ENCODE measurements at regions not wholly inside any gene's neighbourhood (a gene's known extent, or its start where the extent isn't known, plus 50 kb on each side); places are given as distances from the start of the nearest gene placed in this dataset.
"Not testable (repeated sequence)": the region's sequence is repeated elsewhere in the genome, so short reads cannot be mapped to it uniquely, and the experiment has no call there.

DNA sequence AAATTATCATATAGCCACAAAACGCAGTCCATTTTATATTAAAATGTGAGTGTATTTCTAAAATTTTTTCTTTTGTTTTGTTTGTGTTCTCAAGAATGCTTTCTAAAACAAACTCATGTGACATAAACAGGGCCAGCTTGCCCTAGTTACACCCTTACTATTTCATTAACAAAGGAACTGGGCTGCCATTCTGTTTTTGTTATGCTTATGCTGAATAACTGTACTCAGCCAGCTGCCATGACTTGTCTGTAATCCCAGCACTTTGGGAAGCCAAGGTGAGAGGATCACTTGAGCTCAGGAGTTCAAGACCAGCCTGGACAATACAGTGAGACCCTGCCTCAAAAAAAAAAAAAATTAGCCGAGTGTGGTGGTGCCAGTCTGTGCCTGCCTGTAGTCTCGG lies 66.0 kb upstream of the TMED7 start:
- POLR2A ChIA-PET (ENCODE audit: partially characterized antibody); H3K27me3 ChIP-seq (replicated peaks in 1 of 4; ENCODE audit: control insufficient read depth in 3 of 4, extremely low read depth in 1 of 4, insufficient read depth in 3 of 4, low read length in 3 of 4); H4K20me1 ChIP-seq (replicated peaks in 1 of 2; ENCODE audit: control insufficient read depth in 1 of 2, insufficient read depth in 2 of 2, low read length in 2 of 2); H3K18ac ChIP-seq (ENCODE audit: extremely low read depth, low read length); H3K23ac ChIP-seq (ENCODE audit: insufficient read length); H4K91ac ChIP-seq (replicated peaks; ENCODE audit: insufficient read length, low read length); H3K79me2 ChIP-seq (ENCODE audit: control insufficient read depth in 1 of 2, insufficient read depth in 2 of 2, low read length in 2 of 2); H2AFZ ChIP-seq (ENCODE audit: low read length); H3K23me2 ChIP-seq (ENCODE audit: low read depth, low read length); CTCF ChIA-PET (ENCODE audit: partially characterized antibody); H3K36me3 ChIP-seq (ENCODE audit: control insufficient read depth in 2 of 4, insufficient read depth in 4 of 4, low read length in 3 of 4); H2BK5ac ChIP-seq (ENCODE audit: low read depth, low read length); H3K9ac ChIP-seq (replicated peaks in 1 of 4; ENCODE audit: extremely low read depth in 1 of 4, low read depth in 3 of 4, low read length in 3 of 4); H3K79me1 ChIP-seq (ENCODE audit: low read depth, low read length); H3K9me3 ChIP-seq (ENCODE audit: insufficient read depth in 2 of 2, low read depth in 1 of 2, low read length in 1 of 2); H3K27ac ChIP-seq (ENCODE audit: low read depth, low read length); H3K56ac ChIP-seq (replicated peaks; ENCODE audit: insufficient read length, low read depth, low read length); H4K8ac ChIP-seq (ENCODE audit: extremely low read depth, insufficient read depth, low read length); H3K14ac ChIP-seq (ENCODE audit: insufficient read length); H2BK12ac ChIP-seq (ENCODE audit: low read depth, low read length); H3K4me3 ChIP-seq (ENCODE audit: extremely low read depth in 1 of 4, insufficient read depth in 2 of 4, low read depth in 3 of 4, low read length in 4 of 4); DNase-seq (ENCODE audit: low read depth in 1 of 2, low spot score in 2 of 2); H4K5ac ChIP-seq (ENCODE audit: insufficient read length, low read depth, low read length); H2BK20ac ChIP-seq (ENCODE audit: low read length); H3K4ac ChIP-seq (replicated peaks; ENCODE audit: insufficient read length, low read depth, low read length); H2AK5ac ChIP-seq (ENCODE audit: low read depth, low read length); H3K4me2 ChIP-seq (ENCODE audit: insufficient read depth in 1 of 2, low read depth in 2 of 2, low read length in 2 of 2); H3K4me1 ChIP-seq (replicated peaks in 1 of 4; ENCODE audit: control insufficient read depth in 3 of 4, insufficient read depth in 4 of 4, low read length in 3 of 4); H2BK120ac ChIP-seq (replicated peaks; ENCODE audit: low read depth, low read length); H2BK15ac ChIP-seq (ENCODE audit: low read length): not testable (repeated sequence)
- peak; percentile 98 for FAIRE-seq
- 97% methylated on average over 2 of the region's 3 CpGs; no CpG with 5 or more reads in 1 of the 2 experiments for WGBS, 2 experiments (ENCODE audit: extremely low coverage in 1 of 2, insufficient coverage in 1 of 2, insufficient read length in 1 of 2, insufficient replicate concordance in 2 of 2, low coverage in 1 of 2, low lambda C conversion rate in 2 of 2, missing lambda C conversion rate in 1 of 2)
